ENCODE measurements at regions not wholly inside any gene's neighbourhood (a gene's known extent, or its start where the extent isn't known, plus 50 kb on each side); places are given as distances from the start of the nearest gene placed in this dataset.
"Not testable (repeated sequence)": the region's sequence is repeated elsewhere in the genome, so short reads cannot be mapped to it uniquely, and the experiment has no call there.

DNA sequence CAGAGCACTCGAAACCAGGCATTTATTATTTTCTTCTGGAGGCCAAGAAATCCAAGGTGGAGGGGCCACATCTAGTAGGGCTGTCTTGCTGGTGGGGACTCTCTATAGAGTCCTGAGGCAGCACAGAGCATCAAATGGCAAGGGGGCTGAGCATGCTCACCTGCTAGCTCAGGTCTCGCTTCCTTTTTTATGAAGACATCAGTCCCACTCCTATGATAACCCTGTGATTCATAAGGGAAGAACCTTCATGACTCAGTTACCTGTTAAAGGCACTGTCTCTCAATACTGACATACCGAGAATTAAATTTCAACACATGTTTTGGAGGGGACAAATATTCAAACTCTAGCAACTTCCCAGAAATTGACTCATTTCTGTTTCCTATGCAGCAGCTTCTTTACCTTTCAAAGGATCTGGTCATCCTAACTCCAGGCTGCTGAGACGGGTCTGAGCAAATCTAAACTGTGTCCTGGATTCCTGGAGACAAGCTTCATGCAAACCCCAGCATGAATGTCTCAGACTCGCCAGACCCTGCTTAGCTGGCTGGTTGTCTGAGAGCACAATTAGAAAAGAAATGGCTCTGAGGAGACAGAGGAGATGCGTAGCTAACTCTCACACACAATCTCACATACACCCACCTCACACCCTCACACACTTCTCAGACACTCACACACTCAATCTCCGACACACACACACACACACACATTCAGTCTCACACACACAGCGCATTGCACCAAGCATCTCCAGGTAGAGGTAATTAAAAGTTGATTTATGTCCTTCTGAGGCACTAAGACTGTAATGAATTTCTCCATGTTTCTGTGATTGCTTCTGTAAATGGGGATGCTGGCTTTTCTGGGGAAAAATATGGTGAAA lies 280.8 kb downstream of the BCL2L11 start:
- H3K27me3 ChIP-seq (replicated peaks in 1 of 4; ENCODE audit: control extremely low read depth in 1 of 4, control insufficient read depth in 3 of 4, insufficient read depth in 4 of 4, low read length in 3 of 4); CTCF ChIA-PET; DNase-seq; H3K4me3 ChIP-seq (ENCODE audit: control extremely low read depth in 1 of 5, extremely low read depth in 1 of 5, insufficient read depth in 1 of 5, low read depth in 2 of 5, low read length in 4 of 5); H3K27ac ChIP-seq (ENCODE audit: low read length in 2 of 2); H4K20me1 ChIP-seq (ENCODE audit: control insufficient read depth, insufficient read depth, low read length, poor library complexity, severe bottlenecking); H3K36me3 ChIP-seq (replicated peaks in 1 of 2; ENCODE audit: control extremely low read depth in 1 of 2, control insufficient read depth in 1 of 2, extremely low read depth in 1 of 2, insufficient read depth in 2 of 2, low read length in 1 of 2); H3K4me3 Mint-ChIP-seq; H3K27me3 Mint-ChIP-seq; H3K4me1 ChIP-seq (ENCODE audit: control insufficient read depth in 2 of 2, insufficient read depth in 2 of 2, low read length in 2 of 2); H3K4me2 ChIP-seq (replicated peaks; ENCODE audit: low read depth, low read length, poor library complexity, severe bottlenecking); H3K79me2 ChIP-seq (ENCODE audit: control insufficient read depth, insufficient read depth, low read length); H3K9me3 ChIP-seq (ENCODE audit: control extremely low read depth in 1 of 3, control insufficient read depth in 2 of 3, insufficient read depth in 1 of 3, low read length in 2 of 3); H3K9ac ChIP-seq (ENCODE audit: low read length); H3K9me3 Mint-ChIP-seq (ENCODE audit: insufficient read depth); H3K27ac Mint-ChIP-seq; H3K4me1 Mint-ChIP-seq; POLR2A ChIA-PET; H2AFZ ChIP-seq (ENCODE audit: insufficient read depth, low read depth, low read length, poor library complexity, severe bottlenecking); intact Hi-C loops (cut with micrococcal nuclease): not testable (repeated sequence)
- WGBS (ENCODE audit: insufficient coverage) = no CpG with 5 or more reads among the region's 8 CpGs
- peak; percentile 74 for ATAC-seq (ENCODE audit: low read depth)

DNA sequence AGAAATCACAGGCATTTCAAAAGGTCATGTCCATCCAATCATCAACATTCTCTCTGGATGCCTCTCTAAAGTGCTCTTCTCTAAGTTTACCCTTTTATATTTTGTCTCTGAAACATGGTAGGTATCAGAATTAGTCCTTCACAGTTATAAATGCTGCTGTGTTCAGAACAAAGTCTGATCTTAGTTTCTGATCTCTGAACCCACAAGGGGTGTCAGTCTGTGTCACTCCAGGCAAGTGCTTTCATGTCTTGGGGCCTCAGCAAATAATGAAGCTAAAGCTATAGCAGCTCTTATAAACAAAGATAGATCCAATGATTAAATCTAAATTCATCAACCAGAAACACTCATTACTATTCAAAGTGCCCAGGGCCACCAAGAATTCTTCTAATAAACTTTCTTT lies 281.7 kb downstream of the BCL2L11 start:
- H3K79me2 ChIP-seq (ENCODE audit: control insufficient read depth, insufficient read depth, low read length); H3K4me2 ChIP-seq (replicated peaks; ENCODE audit: low read depth, low read length, poor library complexity, severe bottlenecking); H3K9me3 ChIP-seq (ENCODE audit: control extremely low read depth in 1 of 3, control insufficient read depth in 2 of 3, insufficient read depth in 1 of 3, low read length in 2 of 3); H3K27me3 Mint-ChIP-seq; H3K27me3 ChIP-seq (replicated peaks in 1 of 4; ENCODE audit: control extremely low read depth in 1 of 4, control insufficient read depth in 3 of 4, insufficient read depth in 4 of 4, low read length in 3 of 4); H3K4me1 Mint-ChIP-seq; H3K4me3 Mint-ChIP-seq; H3K9ac ChIP-seq (ENCODE audit: low read length); H3K9me3 Mint-ChIP-seq (ENCODE audit: insufficient read depth); intact Hi-C loops (cut with micrococcal nuclease); POLR2A ChIA-PET; H3K27ac ChIP-seq (ENCODE audit: low read length in 2 of 2); ATAC-seq (ENCODE audit: low read depth); H3K4me3 ChIP-seq (ENCODE audit: control extremely low read depth in 1 of 5, extremely low read depth in 1 of 5, insufficient read depth in 1 of 5, low read depth in 2 of 5, low read length in 4 of 5); H4K20me1 ChIP-seq (ENCODE audit: control insufficient read depth, insufficient read depth, low read length, poor library complexity, severe bottlenecking); H3K4me1 ChIP-seq (ENCODE audit: control insufficient read depth in 2 of 2, insufficient read depth in 2 of 2, low read length in 2 of 2); H3K36me3 ChIP-seq (replicated peaks in 1 of 2; ENCODE audit: control extremely low read depth in 1 of 2, control insufficient read depth in 1 of 2, extremely low read depth in 1 of 2, insufficient read depth in 2 of 2, low read length in 1 of 2); CTCF ChIA-PET; H3K27ac Mint-ChIP-seq; H2AFZ ChIP-seq (ENCODE audit: insufficient read depth, low read depth, low read length, poor library complexity, severe bottlenecking); DNase-seq: not testable (repeated sequence)

DNA sequence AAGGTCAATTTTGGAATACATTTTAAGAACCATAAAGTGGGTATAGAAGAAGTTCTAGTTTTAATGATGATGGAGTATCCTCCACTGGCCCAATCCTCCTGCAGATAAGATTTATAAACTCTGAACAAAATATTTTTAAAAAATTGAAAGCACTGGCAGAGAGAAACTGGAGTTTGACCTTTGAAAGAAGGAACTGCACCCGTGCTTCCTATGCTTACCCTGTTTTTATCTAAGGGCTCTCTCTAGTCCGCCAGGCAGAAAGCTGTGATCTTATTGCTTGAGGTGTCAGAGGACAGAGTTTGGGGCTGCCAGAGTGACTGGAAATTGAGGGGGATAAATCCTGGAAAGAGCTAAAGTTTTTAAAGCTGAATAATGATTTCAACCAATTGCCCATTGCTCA lies 282.6 kb downstream of the BCL2L11 start:
- DNase-seq; H3K27me3 Mint-ChIP-seq; H3K36me3 ChIP-seq (replicated peaks in 1 of 2; ENCODE audit: control extremely low read depth in 1 of 2, control insufficient read depth in 1 of 2, extremely low read depth in 1 of 2, insufficient read depth in 2 of 2, low read length in 1 of 2); H3K27ac Mint-ChIP-seq; H3K4me1 Mint-ChIP-seq; H3K4me3 ChIP-seq (ENCODE audit: control extremely low read depth in 1 of 5, extremely low read depth in 1 of 5, insufficient read depth in 1 of 5, low read depth in 2 of 5, low read length in 4 of 5); H3K4me2 ChIP-seq (replicated peaks; ENCODE audit: low read depth, low read length, poor library complexity, severe bottlenecking); POLR2A ChIA-PET; H3K9ac ChIP-seq (ENCODE audit: low read length); H3K4me1 ChIP-seq (ENCODE audit: control insufficient read depth in 2 of 2, insufficient read depth in 2 of 2, low read length in 2 of 2); H3K79me2 ChIP-seq (ENCODE audit: control insufficient read depth, insufficient read depth, low read length); H3K4me3 Mint-ChIP-seq; H3K27ac ChIP-seq (ENCODE audit: low read length in 2 of 2); H4K20me1 ChIP-seq (ENCODE audit: control insufficient read depth, insufficient read depth, low read length, poor library complexity, severe bottlenecking); CTCF ChIA-PET; H3K27me3 ChIP-seq (replicated peaks in 1 of 4; ENCODE audit: control extremely low read depth in 1 of 4, control insufficient read depth in 3 of 4, insufficient read depth in 4 of 4, low read length in 3 of 4); H3K9me3 Mint-ChIP-seq (ENCODE audit: insufficient read depth); intact Hi-C loops (cut with micrococcal nuclease); H3K9me3 ChIP-seq (ENCODE audit: control extremely low read depth in 1 of 3, control insufficient read depth in 2 of 3, insufficient read depth in 1 of 3, low read length in 2 of 3); H2AFZ ChIP-seq (ENCODE audit: insufficient read depth, low read depth, low read length, poor library complexity, severe bottlenecking): not testable (repeated sequence)
- ATAC-seq (ENCODE audit: low read depth) = peak; percentile 60
- no CpG with 5 or more reads among the region's 2 CpGs for WGBS (ENCODE audit: insufficient coverage)

DNA sequence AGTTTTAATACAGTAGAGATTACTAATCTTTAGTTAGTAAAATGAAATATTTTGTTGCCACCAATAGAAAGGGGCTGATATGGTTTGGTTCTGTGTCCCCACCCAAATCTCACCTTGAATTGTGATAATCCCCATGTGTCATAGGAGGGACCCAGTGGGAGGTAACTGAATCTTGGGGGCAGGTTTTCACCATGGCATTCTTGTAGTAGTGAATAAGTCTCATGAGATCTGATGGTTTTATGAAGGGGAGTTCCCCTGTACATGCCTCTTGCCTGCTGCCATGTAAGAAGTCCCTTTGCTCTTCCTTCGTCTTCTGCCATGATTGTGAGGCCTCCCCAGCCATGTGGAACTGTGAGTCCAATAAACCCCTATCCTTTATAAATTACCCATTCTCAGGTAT lies 285.9 kb downstream of the BCL2L11 start:
- intact Hi-C loops (cut with micrococcal nuclease); H3K4me2 ChIP-seq (replicated peaks; ENCODE audit: low read depth, low read length, poor library complexity, severe bottlenecking); H3K9me3 Mint-ChIP-seq (ENCODE audit: insufficient read depth); H3K27me3 Mint-ChIP-seq; H3K4me3 Mint-ChIP-seq; H3K4me3 ChIP-seq (ENCODE audit: control extremely low read depth in 1 of 5, extremely low read depth in 1 of 5, insufficient read depth in 1 of 5, low read depth in 2 of 5, low read length in 4 of 5); DNase-seq; H2AFZ ChIP-seq (ENCODE audit: insufficient read depth, low read depth, low read length, poor library complexity, severe bottlenecking); H3K4me1 Mint-ChIP-seq; H3K36me3 ChIP-seq (replicated peaks in 1 of 2; ENCODE audit: control extremely low read depth in 1 of 2, control insufficient read depth in 1 of 2, extremely low read depth in 1 of 2, insufficient read depth in 2 of 2, low read length in 1 of 2); CTCF ChIA-PET; H3K27ac ChIP-seq (ENCODE audit: low read length in 2 of 2); H3K9ac ChIP-seq (ENCODE audit: low read length); H3K27me3 ChIP-seq (replicated peaks in 1 of 4; ENCODE audit: control extremely low read depth in 1 of 4, control insufficient read depth in 3 of 4, insufficient read depth in 4 of 4, low read length in 3 of 4); H3K4me1 ChIP-seq (ENCODE audit: control insufficient read depth in 2 of 2, insufficient read depth in 2 of 2, low read length in 2 of 2); ATAC-seq (ENCODE audit: low read depth); H4K20me1 ChIP-seq (ENCODE audit: control insufficient read depth, insufficient read depth, low read length, poor library complexity, severe bottlenecking); POLR2A ChIA-PET; H3K27ac Mint-ChIP-seq; H3K79me2 ChIP-seq (ENCODE audit: control insufficient read depth, insufficient read depth, low read length); H3K9me3 ChIP-seq (ENCODE audit: control extremely low read depth in 1 of 3, control insufficient read depth in 2 of 3, insufficient read depth in 1 of 3, low read length in 2 of 3): not testable (repeated sequence)
- WGBS (ENCODE audit: insufficient coverage) = no CpG with 5 or more reads among the region's 1 CpG
